ENCODE measurements at regions not wholly inside any gene's neighbourhood (a gene's known extent, or its start where the extent isn't known, plus 50 kb on each side); places are given as distances from the start of the nearest gene placed in this dataset.
"Not testable (repeated sequence)": the region's sequence is repeated elsewhere in the genome, so short reads cannot be mapped to it uniquely, and the experiment has no call there.

DNA sequence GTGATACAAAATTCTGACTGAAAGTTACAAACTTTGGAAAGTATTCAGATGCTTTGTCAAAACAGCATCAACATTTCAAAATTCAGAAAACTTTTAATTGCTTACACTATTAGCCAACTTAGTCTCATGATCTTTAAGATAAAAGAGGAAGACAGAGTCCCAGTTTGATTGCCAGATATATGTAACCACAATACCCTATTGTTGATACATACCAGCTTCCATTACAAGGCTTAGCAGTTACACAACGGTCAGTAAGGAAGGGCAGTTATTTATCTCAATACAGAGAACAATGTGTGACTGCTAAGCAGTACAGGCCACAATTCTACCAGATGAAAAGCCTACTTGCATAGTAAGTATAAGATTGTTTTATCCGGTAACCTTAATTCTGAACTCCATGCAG lies 138.4 kb downstream of the SPANXN3 start:
- no peak for DNase-seq (ENCODE audit: low spot score in 2 of 2, unreplicated experiment in 2 of 2)
- H3K27me3 Mint-ChIP-seq (ENCODE audit: low read depth): no peaks in the 10 kb centered on the region
- H3K36me3 Mint-ChIP-seq: no peaks in the 10 kb centered on the region
- TF ChIP-seq, protein P1, sequence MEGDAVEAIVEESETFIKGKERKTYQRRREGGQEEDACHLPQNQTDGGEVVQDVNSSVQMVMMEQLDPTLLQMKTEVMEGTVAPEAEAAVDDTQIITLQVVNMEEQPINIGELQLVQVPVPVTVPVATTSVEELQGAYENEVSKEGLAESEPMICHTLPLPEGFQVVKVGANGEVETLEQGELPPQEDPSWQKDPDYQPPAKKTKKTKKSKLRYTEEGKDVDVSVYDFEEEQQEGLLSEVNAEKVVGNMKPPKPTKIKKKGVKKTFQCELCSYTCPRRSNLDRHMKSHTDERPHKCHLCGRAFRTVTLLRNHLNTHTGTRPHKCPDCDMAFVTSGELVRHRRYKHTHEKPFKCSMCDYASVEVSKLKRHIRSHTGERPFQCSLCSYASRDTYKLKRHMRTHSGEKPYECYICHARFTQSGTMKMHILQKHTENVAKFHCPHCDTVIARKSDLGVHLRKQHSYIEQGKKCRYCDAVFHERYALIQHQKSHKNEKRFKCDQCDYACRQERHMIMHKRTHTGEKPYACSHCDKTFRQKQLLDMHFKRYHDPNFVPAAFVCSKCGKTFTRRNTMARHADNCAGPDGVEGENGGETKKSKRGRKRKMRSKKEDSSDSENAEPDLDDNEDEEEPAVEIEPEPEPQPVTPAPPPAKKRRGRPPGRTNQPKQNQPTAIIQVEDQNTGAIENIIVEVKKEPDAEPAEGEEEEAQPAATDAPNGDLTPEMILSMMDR (IDR thresholded peaks at IDR 0.05; ENCODE audit: unreplicated experiment): no peak
- no peaks in the 10 kb centered on the region for H3K4me1 Mint-ChIP-seq
- H3K4me3 Mint-ChIP-seq: no peak overlapping the region
- H3K27ac Mint-ChIP-seq: no peak overlapping the region
- peaks cover 53% of the 10 kb centered on the region for H3K9me3 Mint-ChIP-seq

DNA sequence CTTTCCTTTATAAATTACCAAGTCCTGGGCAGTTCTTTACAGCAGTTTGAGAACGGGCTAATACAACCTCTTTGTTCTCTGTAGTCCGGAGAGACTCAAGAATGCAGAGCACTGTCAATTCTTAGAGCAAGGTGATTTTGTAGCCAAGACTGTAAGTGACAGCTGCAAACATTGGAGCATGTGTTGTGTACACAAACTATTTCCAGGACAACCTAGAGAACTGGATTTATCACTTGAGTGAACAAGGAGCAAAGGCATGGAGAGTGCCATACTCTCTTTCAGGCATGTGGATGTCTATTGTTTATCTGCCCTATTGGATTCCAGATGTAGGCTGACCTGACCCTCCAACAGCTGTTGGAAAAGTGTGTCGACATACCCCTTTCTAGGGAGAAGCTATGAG lies 153.9 kb downstream of the SPANXN3 start:
- Mint-ChIP-seq H3K27ac (no peak overlapping the region), H3K4me3 (no peak overlapping the region), H3K27me3 (ENCODE audit: low read depth) (no peaks in the 10 kb centered on the region), H3K4me1 (no peaks in the 10 kb centered on the region), H3K36me3 (no peaks in the 10 kb centered on the region), H3K9me3 (peaks cover 58% of the 10 kb centered on the region)
- no peak for DNase-seq (ENCODE audit: low spot score in 2 of 2, unreplicated experiment in 2 of 2)
- TF ChIP-seq, protein P1 (IDR thresholded peaks at IDR 0.05; ENCODE audit: unreplicated experiment): no peak

DNA sequence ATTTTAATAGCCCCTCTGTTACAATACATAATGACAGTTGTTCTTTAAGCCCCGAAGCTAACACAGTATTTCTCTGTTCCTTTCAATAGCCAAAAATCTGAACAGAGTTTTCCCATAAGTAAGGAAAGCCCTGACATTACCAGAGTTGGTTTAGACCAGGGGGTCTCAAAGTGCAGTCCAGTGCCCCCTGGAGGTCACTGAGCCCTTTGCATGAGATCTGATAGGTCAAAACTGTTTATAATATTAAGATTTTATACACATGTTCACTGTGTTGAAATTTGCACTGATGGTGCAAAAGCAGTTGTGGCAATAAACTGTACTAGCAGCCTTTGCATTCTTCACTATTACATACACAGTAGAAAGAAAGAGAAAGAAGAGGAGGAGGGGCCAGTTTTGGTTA lies 177.1 kb downstream of the SPANXN3 start:
- no peak for DNase-seq (ENCODE audit: low spot score in 2 of 2, unreplicated experiment in 2 of 2)
- Mint-ChIP-seq H3K27ac (no peak overlapping the region), H3K36me3 (no peaks in the 10 kb centered on the region), H3K4me3 (no peak overlapping the region), H3K4me1 (no peaks in the 10 kb centered on the region), H3K27me3 (ENCODE audit: low read depth) (no peaks in the 10 kb centered on the region), H3K9me3 (peaks cover 37% of the 10 kb centered on the region)
- TF ChIP-seq, protein P1 (IDR thresholded peaks at IDR 0.05; ENCODE audit: unreplicated experiment): no peak

DNA sequence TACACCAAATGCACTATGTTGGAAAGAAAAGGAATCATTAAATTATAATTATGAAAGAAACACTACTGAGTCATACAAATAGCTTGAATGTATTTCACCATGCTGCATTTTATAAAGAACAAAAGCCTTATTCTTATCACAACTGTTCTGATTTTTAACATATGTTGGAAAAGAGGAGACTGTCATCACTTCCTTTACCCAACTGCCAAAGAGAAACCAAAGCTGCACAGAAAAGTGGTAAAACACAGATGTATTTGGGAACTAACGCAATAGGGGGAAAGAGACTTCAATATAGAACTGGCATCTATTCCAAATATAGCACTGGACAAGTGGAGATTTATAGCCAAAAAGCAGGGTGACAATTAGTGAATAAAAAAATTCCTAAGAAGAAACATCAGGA lies 181.0 kb downstream of the SPANXN3 start:
- H3K4me1 Mint-ChIP-seq: no peaks in the 10 kb centered on the region
- DNase-seq (ENCODE audit: low spot score in 2 of 2, unreplicated experiment in 2 of 2): no peak
- peaks cover 16% of the 10 kb centered on the region for H3K9me3 Mint-ChIP-seq
- no peaks in the 10 kb centered on the region for H3K36me3 Mint-ChIP-seq
- no peak overlapping the region for H3K27ac Mint-ChIP-seq
- TF ChIP-seq, protein P1 (IDR thresholded peaks at IDR 0.05; ENCODE audit: unreplicated experiment): no peak
- H3K27me3 Mint-ChIP-seq (ENCODE audit: low read depth): no peaks in the 10 kb centered on the region
- no peak overlapping the region for H3K4me3 Mint-ChIP-seq

DNA sequence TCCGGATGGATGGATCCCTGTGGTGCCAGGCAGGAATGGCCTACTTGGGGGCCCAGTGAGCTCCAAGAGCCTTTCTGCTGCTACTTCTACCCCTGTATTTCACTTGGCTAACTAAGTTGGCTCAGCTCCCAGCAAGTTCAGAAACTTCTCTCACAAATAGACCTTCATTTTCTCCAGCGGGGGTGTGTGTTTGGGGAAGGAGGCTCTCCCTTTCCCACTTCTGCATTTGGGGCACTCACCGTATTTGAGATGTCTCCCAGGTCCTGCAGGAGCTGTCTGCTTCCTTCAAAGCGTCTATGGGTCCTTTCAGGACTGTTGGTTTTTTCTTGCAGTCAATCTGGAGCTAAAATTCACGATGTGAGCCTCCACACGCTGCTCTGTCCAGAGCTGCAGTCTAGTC lies 197.7 kb downstream of the SPANXN3 start:
- H3K9me3 Mint-ChIP-seq: peaks cover 48% of the 10 kb centered on the region
- TF ChIP-seq, protein P1 (IDR thresholded peaks at IDR 0.05; ENCODE audit: unreplicated experiment): no peak
- no peaks in the 10 kb centered on the region for H3K36me3 Mint-ChIP-seq
- DNase-seq (ENCODE audit: low spot score in 2 of 2, unreplicated experiment in 2 of 2): no peak
- H3K4me3 Mint-ChIP-seq: no peak overlapping the region
- peaks cover 4% of the 10 kb centered on the region for H3K4me1 Mint-ChIP-seq
- H3K27ac Mint-ChIP-seq: no peak overlapping the region
- no peaks in the 10 kb centered on the region for H3K27me3 Mint-ChIP-seq (ENCODE audit: low read depth)

DNA sequence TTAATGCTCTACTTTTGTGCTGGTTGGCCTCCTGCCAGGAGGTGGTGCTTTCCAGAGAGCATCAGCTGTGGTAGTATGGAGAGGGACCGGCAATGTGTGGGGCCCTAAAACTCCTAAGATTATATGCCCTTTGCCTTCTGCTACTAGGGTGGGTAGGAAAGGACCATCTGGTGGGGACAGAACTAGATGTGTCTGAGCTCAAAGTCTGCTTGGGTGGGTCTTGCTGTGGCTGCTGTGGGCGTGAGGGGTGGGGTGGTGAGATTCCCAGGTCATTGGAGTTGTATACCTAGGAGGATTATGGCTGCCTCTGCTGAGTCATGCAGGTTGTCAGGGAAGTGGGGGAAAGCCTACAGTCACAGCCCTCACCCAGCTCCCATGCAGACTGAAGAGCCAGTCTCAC lies 198.4 kb downstream of the SPANXN3 start:
- not testable (repeated sequence) for H3K27me3 Mint-ChIP-seq (ENCODE audit: low read depth); H3K27ac Mint-ChIP-seq; H3K4me1 Mint-ChIP-seq; DNase-seq (ENCODE audit: low spot score in 2 of 2, unreplicated experiment in 2 of 2); H3K36me3 Mint-ChIP-seq; H3K4me3 Mint-ChIP-seq
- peaks cover 50% of the 10 kb centered on the region for H3K9me3 Mint-ChIP-seq
